Thymus (tissue), 11 donors: ENCODE measurements at regions not wholly inside any gene's neighbourhood (a gene's known extent, or its start where the extent isn't known, plus 50 kb on each side); places are given as distances from the start of the nearest gene placed in this dataset.

Experiments used
- DNase-seq, 9 donors: peaks; one replicate each; pipeline ENCODE4 v3.0.0-alpha.2; 2013; ENCODE audit warnings: low spot score in 9 of 9, low read depth in 6 of 9, missing footprints in 1 of 9
- H3K27ac ChIP-seq, 2 donors: one replicate each; pipeline ENCODE4 v1.5.1; 2013; ENCODE audit warnings: control low read depth in 1 of 2, low read depth in 1 of 2, low read length in 1 of 2, mild to moderate bottlenecking in 1 of 2, moderate library complexity in 1 of 2
- H3K27me3 ChIP-seq, 2 donors: one replicate each; pipeline ENCODE4 v1.5.1; 2013; ENCODE audit warnings: low read length in 1 of 2; ENCODE audit not compliant: control insufficient read depth in 2 of 2, insufficient read depth in 1 of 2
- H3K36me3 ChIP-seq, 2 donors: one replicate each; pipeline ENCODE4 v1.5.1; 2013; ENCODE audit warnings: low read length in 1 of 2, mild to moderate bottlenecking in 1 of 2, moderate library complexity in 1 of 2; ENCODE audit not compliant: control insufficient read depth in 2 of 2, insufficient read depth in 2 of 2
- H3K4me1 ChIP-seq, 2 donors: one replicate each; pipeline ENCODE4 v1.5.1; 2013; ENCODE audit warnings: low read length in 2 of 2; ENCODE audit not compliant: control insufficient read depth in 2 of 2, insufficient read depth in 2 of 2
- H3K4me3 ChIP-seq, 2 donors: one replicate each; pipeline ENCODE4 v1.5.1; 2013; ENCODE audit warnings: low read length in 2 of 2, control low read depth in 1 of 2, mild to moderate bottlenecking in 1 of 2
- H3K9me3 ChIP-seq, 2 donors: one replicate each; pipeline ENCODE4 v1.5.1; 2013; ENCODE audit warnings: low read length in 1 of 2, mild to moderate bottlenecking in 1 of 2; ENCODE audit not compliant: control insufficient read depth in 2 of 2, insufficient read depth in 1 of 2
- WGBS: extraction: QIAGEN DNeasy Blood & Tissue Kit; methylation state at CpG from one replicate; pipeline ENCODE4 v1.1.7; 2013; 5-methylcytosine and 5-hydroxymethylcytosine counted together
- donor health status: healthy.

DNA sequence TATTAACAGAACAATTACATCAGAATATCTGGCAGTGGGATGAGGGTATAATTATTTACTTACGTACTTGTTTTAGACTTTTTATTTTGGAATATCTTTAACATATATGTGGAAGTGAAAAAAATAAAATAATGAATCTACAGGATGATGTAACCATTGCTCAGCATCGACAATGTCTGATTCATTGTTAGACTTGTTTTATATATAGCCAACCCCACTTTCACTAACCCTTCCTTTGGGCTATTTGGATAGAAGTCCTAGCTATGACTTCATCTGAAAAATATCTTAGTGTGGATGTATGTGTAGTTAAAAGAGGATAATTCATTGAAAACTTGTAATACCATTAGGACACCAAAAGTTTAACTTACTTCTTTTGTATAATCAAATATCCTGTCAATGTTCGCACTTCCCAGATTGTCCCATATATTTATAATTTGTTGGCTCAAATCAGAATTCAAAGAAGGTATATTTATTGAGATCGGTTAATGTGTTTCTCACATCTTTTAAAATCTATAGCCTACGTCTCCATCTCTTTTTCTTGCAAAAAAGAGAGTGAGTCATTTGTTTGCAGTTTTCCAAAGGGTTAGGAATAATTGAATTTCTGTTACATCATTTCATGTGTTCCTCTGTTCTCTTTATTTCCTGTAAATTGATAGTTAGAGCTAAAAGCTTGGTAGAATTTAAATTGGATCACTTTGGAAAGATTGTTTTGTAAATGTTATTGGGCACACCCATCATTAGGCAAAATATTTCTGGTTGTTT, 506.1 kb upstream of the FAM98A start:
- Histone ChIP-seq H3K4me3 (no peak overlapping the region), H3K4me1 (no peaks in the 10 kb centered on the region), H3K27me3 (no peaks in the 10 kb centered on the region), H3K36me3 (no peaks in the 10 kb centered on the region), H3K27ac (no peak overlapping the region), H3K9me3 (no peaks in the 10 kb centered on the region)
- DNase-seq = no peak
- WGBS = 87% methylated on average over 5 of the region's 5 CpGs

DNA sequence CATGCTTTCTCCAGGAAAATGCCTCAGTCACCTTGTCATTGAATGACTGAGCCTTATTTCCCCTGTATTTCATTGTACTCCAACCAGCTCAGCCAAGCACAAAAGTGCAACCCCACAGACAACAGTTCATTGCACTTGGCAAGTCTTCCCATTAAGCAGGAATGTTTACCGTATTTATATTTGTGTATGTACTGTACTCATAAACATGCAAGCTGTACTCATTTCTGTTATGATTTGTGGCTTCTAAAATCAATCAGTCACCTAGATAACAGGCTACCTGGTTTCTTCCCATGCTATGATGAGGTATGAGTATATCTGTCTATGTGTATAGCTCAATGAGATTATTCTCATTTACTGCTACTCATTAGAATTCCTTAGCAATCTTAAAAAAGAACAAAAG, 505.5 kb upstream of the FAM98A start:
- WGBS = 95% methylated on average over 1 of the region's 1 CpG
- Histone ChIP-seq H3K4me3 (no peak overlapping the region), H3K9me3 (no peaks in the 10 kb centered on the region), H3K4me1 (no peaks in the 10 kb centered on the region), H3K27ac (no peak overlapping the region), H3K36me3 (no peaks in the 10 kb centered on the region), H3K27me3 (no peaks in the 10 kb centered on the region)
- no peak for DNase-seq

DNA sequence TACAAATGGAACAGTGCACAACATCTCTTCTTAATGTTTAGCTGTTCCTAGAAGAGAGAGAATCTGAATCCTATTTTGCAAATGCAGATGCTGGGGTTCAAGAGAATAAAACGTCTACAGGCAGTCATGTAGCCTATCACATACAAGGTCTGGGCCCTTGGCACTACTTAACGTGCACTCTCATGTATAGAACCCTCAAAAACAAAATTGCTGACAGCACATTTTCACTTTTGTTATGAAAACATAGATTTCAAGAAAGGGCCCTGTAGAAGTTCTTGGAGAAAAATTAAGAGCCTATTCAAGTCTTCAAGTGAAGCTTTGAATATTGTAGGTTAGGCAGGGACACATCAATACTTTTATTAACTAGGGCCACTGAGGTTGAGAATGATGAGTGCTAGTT, 504.3 kb upstream of the FAM98A start:
- Histone ChIP-seq H3K9me3 (no peaks in the 10 kb centered on the region), H3K36me3 (no peaks in the 10 kb centered on the region), H3K27me3 (no peaks in the 10 kb centered on the region), H3K27ac (no peak overlapping the region), H3K4me1 (no peaks in the 10 kb centered on the region), H3K4me3 (no peak overlapping the region)
- WGBS = 90% methylated on average over 2 of the region's 2 CpGs
- no peak for DNase-seq

DNA sequence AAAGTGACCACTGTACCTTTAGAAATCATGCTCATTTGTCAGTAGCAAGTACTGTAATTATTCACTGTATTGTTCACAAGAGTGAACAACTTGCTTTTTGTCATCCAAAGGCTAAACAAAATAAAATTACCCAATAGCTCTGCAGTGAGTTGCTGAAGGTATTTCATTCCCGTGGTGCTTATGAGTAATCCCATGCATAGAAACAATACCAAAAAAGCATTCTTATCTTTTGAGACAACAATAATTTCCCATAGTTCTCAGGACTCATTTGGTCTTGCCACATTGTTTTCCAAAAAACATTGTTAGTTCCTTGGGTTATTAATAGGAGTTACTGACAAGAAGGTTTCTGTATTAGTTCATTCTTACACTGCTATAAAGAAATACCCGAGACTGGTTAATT, 503.2 kb upstream of the FAM98A start:
- Histone ChIP-seq H3K9me3 (no peaks in the 10 kb centered on the region), H3K27me3 (no peaks in the 10 kb centered on the region), H3K27ac (no peak overlapping the region), H3K36me3 (no peaks in the 10 kb centered on the region), H3K4me1 (no peaks in the 10 kb centered on the region), H3K4me3 (no peak overlapping the region)
- DNase-seq = no peak
- WGBS = 91% methylated on average over 2 of the region's 2 CpGs

DNA sequence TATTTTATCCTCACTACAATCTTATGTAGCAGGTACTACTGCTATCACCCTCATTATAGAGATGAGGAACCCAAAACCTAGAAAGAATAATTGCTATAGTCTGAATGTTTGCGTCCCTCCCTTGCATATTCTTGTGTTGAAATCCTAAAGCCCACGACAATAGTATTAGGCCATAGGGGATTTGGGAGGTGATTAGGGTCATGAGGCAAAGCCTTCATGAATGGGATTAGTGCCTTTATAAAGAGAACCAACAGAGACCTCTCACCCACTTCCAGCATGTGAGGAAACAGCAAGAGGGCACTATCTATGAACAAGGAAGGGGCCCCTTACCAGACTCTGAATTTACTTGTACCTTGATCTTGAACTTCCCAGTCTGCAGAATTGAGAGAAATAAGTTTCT, 500.3 kb upstream of the FAM98A start:
- Histone ChIP-seq H3K4me1 (no peaks in the 10 kb centered on the region), H3K27me3 (no peaks in the 10 kb centered on the region), H3K36me3 (no peaks in the 10 kb centered on the region), H3K27ac (no peak overlapping the region), H3K9me3 (no peaks in the 10 kb centered on the region), H3K4me3 (no peak overlapping the region)
- no peak for DNase-seq
- WGBS = 94% methylated on average over 2 of the region's 2 CpGs

DNA sequence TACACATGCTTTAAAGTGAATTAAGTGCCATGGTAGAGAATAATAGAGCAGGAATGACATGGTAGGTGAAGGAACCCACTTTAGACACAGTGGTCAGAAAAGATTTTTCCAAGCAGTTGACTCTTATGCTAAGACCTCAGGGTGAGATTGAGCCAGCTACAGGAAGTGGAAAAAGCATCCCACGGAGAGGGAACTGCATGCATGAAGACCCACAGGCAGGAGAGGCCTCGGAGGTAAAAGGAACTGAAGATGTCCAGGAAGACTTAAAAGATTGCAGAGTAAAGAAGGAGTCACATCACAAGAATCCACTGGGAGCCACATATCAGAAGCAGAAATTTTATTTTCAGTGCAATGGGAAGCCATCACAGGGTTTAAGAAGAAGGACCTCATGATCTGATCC, 499.2 kb upstream of the FAM98A start:
- H3K36me3 ChIP-seq = no peaks in the 10 kb centered on the region
- no peaks in the 10 kb centered on the region for H3K27me3 ChIP-seq
- H3K4me1 ChIP-seq = no peaks in the 10 kb centered on the region
- H3K9me3 ChIP-seq = no peaks in the 10 kb centered on the region
- WGBS = 65% methylated on average over 2 of the region's 2 CpGs
- H3K27ac ChIP-seq = no peak overlapping the region
- H3K4me3 ChIP-seq = no peak overlapping the region
- no peak for DNase-seq

DNA sequence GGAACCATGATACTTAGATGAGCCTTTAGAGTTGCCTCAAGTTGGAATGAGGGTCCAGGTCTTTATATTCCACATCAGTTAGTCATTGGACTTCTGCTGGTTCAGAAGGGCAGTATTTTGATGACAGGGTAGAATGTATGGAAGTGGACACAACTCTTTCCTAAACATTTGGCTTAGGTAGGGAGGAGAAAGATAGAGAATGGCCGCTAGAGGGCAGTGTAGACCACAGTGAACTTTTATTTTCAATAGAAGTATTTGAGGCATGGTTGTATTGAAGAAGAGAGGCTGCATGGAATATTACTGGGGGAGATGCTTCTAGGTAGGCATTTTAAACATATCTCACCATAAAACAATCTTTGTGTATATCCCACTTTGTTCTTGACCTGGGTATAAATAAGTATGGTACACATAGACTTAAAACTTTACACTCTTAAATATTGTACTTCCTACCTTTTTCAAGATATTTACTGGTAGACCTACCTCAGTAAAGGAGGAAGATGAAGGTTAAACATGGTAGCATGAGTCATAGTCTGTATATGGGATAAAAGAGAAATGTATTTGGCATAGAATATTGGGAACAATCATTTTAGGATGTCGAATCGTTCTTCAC, 497.6 kb upstream of the FAM98A start:
- H3K36me3 ChIP-seq = no peaks in the 10 kb centered on the region
- H3K27me3 ChIP-seq = no peaks in the 10 kb centered on the region
- H3K9me3 ChIP-seq = no peaks in the 10 kb centered on the region
- WGBS = 60% methylated on average over 3 of the region's 3 CpGs
- no peak overlapping the region for H3K4me3 ChIP-seq
- peak in 8 of 9 donors; percentile 11 to 54 (median 22) for DNase-seq
- H3K27ac ChIP-seq = no peak overlapping the region
- no peaks in the 10 kb centered on the region for H3K4me1 ChIP-seq

DNA sequence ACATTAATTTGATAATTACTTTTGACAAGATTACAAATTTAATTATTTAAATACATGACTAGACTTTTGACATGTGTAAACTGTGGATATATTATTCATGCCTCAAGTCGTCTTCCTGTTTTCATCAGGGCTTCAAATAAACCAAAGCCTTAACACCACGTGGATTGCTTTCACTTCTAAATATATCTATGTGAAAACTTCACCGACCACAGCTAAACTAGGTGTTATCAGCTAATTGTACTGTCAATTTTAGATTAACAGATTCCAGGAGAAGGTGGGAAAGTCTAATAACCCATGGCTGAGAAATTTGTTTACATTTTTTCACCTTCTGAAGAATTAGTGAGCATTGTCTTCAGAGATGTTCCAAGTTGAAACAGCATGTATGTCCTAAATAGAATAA, 494.7 kb upstream of the FAM98A start:
- Histone ChIP-seq H3K9me3 (no peaks in the 10 kb centered on the region), H3K36me3 (no peaks in the 10 kb centered on the region), H3K4me1 (no peaks in the 10 kb centered on the region), H3K27ac (no peak overlapping the region), H3K27me3 (no peaks in the 10 kb centered on the region), H3K4me3 (no peak overlapping the region)
- 11% methylated on average over 3 of the region's 3 CpGs for WGBS
- no peak for DNase-seq

DNA sequence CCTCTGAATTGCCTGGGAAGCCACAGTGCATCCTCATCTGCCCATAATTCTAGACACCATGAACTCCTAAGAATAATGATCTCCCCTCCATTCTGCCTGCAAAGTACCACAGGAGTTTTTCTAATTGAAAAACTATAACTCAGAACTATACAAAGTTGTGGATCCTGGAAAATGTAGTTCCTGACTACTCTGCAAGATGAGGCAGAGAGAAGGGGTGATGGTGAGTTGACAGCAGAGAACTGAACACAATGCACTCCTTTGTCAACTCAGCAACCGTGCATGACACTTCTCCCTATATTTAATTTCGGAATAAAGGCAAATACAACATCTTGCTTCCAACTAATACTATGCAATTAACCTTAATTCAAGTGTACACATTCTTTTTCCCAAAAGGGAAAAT, 471.1 kb upstream of the FAM98A start:
- 92% methylated on average over 2 of the region's 2 CpGs for WGBS
- Histone ChIP-seq H3K27me3 (no peaks in the 10 kb centered on the region), H3K27ac (no peak overlapping the region), H3K4me3 (no peak overlapping the region), H3K9me3 (no peaks in the 10 kb centered on the region), H3K4me1 (no peaks in the 10 kb centered on the region), H3K36me3 (no peaks in the 10 kb centered on the region)
- no peak for DNase-seq
